IPS-15b (cell line): ENCODE measurements at regions not wholly inside any gene's neighbourhood (a gene's known extent, or its start where the extent isn't known, plus 50 kb on each side); places are given as distances from the start of the nearest gene placed in this dataset.

Experiments used
- H3K27me3 ChIP-seq: one replicate; pipeline ENCODE4 v1.6.1; 2013; ENCODE audit warnings: low read length; ENCODE audit not compliant: control insufficient read depth, insufficient read depth
- H3K36me3 ChIP-seq: one replicate; pipeline ENCODE4 v1.6.1; 2013; ENCODE audit warnings: low read length; ENCODE audit not compliant: control insufficient read depth, insufficient read depth
- H3K4me1 ChIP-seq: one replicate; pipeline ENCODE4 v1.6.1; 2013; ENCODE audit warnings: mild to moderate bottlenecking, low read length; ENCODE audit not compliant: control insufficient read depth, insufficient read depth
- H3K4me3 ChIP-seq: one replicate; pipeline ENCODE4 v1.5.1; 2013; ENCODE audit warnings: low read depth, low read length
- H3K9ac ChIP-seq: one replicate; pipeline ENCODE4 v1.6.1; 2013; ENCODE audit warnings: low read depth, mild to moderate bottlenecking, low read length
- H3K9me3 ChIP-seq: one replicate; pipeline ENCODE4 v1.6.1; 2013; ENCODE audit warnings: mild to moderate bottlenecking, low read length; ENCODE audit not compliant: control insufficient read depth, insufficient read depth

DNA sequence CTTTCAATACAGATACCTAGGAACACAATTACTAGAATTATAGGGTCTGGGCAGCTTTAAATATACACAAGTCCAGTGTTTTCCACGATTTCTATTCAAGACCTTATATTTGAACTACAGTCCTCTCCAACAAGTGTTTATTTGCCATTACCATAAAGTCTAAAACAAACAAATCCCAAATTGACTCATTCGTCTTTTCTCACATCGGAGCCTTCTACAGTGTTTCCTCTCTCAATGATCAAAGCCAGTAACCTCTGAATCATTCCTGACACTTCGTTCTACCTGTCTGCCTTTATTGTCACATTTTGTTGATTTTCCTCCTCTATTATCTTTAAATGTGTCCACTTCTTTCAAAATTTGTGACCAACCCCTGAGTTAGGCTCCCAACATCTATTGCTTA lies 1356.5 kb upstream of the SLC10A2 start:
- H3K27me3 ChIP-seq: no peaks in the 10 kb centered on the region
- H3K4me1 ChIP-seq: no peaks in the 10 kb centered on the region
- no peak overlapping the region for H3K9ac ChIP-seq
- no peaks in the 10 kb centered on the region for H3K36me3 ChIP-seq
- no peak overlapping the region for H3K4me3 ChIP-seq
- H3K9me3 ChIP-seq: no peaks in the 10 kb centered on the region

DNA sequence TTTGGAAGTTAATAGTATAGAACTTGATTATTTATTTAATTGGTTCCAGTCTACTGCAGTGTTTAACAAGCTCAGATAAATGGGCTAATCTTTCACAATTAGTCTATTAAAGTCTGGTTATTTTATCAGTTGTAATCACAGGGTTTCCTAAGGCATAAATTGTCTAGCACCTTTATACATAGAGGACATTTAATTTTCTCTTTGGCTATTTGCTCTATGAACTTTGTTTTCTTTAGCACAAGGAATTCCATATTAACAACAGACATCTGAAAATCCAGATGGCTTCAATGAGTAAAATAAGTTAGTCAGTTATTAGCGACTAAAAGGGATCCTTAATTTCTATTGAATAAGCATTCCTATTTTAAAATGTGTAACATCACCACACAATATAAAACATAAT lies 1350.8 kb upstream of the SLC10A2 start:
- Histone ChIP-seq H3K9me3 (no peaks in the 10 kb centered on the region), H3K27me3 (no peaks in the 10 kb centered on the region), H3K4me1 (no peaks in the 10 kb centered on the region), H3K9ac (no peak overlapping the region), H3K36me3 (no peaks in the 10 kb centered on the region), H3K4me3 (no peak overlapping the region)

DNA sequence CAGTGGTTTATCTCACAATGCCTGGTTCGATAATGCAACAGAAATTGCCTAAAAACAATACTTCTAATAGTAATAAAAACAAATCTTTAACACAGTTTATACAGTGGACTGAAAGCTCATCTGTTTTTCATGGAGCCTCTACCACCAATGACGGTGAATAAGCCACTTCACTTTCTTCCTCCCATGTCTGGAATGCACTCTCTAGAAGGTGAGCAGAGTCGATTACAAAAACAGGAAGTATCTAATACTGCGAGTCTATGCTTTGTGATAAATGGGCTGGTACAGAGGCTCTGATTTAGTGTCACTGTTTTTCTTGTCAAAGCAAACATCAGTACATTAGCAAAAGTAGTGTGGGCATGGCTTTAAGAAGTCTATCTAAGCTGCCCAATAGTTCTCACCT lies 1348.6 kb upstream of the SLC10A2 start:
- H3K4me1 ChIP-seq: no peaks in the 10 kb centered on the region
- H3K9me3 ChIP-seq: no peaks in the 10 kb centered on the region
- H3K4me3 ChIP-seq: no peak overlapping the region
- H3K36me3 ChIP-seq: no peaks in the 10 kb centered on the region
- H3K9ac ChIP-seq: no peak overlapping the region
- no peaks in the 10 kb centered on the region for H3K27me3 ChIP-seq

DNA sequence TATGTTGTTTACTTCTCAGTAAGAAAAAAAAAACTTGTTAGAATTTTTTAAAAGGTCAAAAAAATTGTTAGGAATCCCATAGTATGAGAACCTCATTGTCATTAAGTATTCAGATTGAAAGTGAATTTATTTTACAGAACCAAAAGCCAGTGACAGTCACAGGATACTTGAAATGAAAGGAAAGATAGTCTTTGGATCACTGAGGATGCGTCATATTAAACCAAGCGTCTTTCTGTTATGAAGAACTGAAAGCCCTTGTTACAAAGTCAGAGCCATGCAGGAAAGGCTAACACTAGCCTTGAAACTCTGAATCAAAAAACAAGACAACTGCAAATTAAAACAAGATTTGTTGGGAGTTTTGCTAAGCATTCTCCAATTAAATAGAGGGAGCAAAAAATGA lies 1348.0 kb upstream of the SLC10A2 start:
- no peak overlapping the region for H3K4me3 ChIP-seq
- H3K9ac ChIP-seq: no peak overlapping the region
- no peaks in the 10 kb centered on the region for H3K36me3 ChIP-seq
- no peaks in the 10 kb centered on the region for H3K27me3 ChIP-seq
- H3K4me1 ChIP-seq: no peaks in the 10 kb centered on the region
- H3K9me3 ChIP-seq: no peaks in the 10 kb centered on the region

DNA sequence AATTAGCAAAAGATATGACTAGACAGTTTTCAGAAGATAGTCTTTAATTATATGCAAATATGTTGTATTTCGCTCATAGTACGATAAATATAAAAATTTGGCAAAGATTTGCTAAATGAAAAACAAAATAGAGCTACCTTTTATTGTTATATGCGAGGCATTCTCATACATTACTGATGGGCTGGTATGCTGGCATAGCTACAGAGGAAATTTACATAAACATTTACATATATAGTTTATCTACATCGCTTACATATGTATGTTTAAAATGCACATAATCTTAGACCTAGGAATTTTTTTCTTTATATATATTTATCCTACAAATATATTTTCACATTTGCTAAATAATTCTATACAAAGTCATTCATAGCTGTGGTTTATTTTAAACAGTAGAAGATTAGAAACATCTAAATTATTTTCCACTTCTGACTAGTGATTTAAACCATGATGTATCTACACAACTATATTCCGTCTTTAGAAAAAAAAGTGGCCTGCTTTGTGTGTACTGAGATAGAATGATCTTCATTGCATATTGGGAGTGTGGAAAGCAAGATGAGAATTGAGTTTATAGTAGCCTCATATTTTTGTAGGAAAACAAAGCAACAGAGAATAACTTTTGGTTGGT lies 1345.0 kb upstream of the SLC10A2 start:
- Histone ChIP-seq H3K9ac (no peak overlapping the region), H3K4me1 (no peaks in the 10 kb centered on the region), H3K4me3 (no peak overlapping the region), H3K27me3 (no peaks in the 10 kb centered on the region), H3K9me3 (no peaks in the 10 kb centered on the region), H3K36me3 (no peaks in the 10 kb centered on the region)

DNA sequence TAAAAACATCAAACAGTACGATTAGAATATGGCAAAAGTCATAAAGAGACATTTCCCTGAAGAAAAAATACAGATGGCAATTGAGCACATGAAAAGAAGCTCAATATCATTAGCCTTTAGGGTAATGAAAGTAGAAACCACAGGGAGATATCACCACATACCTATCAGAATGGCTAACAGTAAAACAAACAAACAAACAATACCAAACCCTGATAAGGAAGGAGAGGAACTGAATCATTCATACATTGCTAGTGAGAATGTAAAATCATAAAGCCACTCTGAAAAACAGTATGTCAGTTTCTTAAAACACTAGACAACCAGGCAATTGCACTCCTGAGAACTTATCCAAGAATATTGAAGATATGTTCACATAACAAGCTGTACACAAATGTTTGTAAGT lies 1342.5 kb upstream of the SLC10A2 start:
- H3K4me1 ChIP-seq: no peaks in the 10 kb centered on the region
- H3K9ac ChIP-seq: no peak overlapping the region
- no peaks in the 10 kb centered on the region for H3K9me3 ChIP-seq
- H3K4me3 ChIP-seq: no peak overlapping the region
- no peaks in the 10 kb centered on the region for H3K36me3 ChIP-seq
- no peaks in the 10 kb centered on the region for H3K27me3 ChIP-seq

DNA sequence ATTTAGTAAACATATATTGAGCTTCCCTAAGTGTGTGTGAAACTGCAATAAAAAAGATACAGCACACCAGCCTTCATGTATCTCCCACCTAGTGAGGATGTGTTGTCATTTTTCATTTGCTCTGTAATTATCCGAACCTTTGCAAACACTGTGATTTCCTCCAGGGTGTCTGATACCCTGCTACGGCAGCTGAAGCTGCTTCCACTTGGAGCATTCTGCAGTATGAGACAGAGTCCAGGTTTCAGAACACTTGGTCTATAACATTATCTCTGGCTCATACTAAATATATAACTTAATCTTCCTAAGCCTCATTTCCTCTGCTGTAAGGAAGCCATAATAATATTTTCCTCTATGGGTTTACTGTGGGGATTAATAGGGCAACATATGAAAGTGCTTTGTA lies 1338.1 kb upstream of the SLC10A2 start:
- H3K36me3 ChIP-seq: no peaks in the 10 kb centered on the region
- H3K9me3 ChIP-seq: no peaks in the 10 kb centered on the region
- H3K4me3 ChIP-seq: no peak overlapping the region
- no peak overlapping the region for H3K9ac ChIP-seq
- no peaks in the 10 kb centered on the region for H3K27me3 ChIP-seq
- H3K4me1 ChIP-seq: no peaks in the 10 kb centered on the region

DNA sequence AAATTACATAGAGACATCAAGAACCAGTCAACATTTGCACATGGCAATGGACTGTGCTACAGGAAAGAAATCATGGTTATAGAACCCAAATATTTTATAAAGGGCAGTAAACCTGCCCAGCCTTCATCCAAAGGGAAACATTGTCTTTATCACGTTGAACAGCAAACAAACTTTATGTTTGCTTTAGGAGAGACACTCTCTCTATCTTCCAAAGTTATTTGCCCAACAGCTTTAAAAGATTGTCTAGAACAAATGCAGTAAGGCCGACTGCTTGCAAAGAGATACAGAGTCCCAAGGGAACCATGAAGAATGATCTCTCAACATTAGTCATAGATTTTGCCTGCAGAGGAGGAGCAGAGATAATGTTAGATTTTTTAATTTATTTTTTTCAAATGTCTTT lies 1323.5 kb upstream of the SLC10A2 start:
- H3K4me1 ChIP-seq: no peaks in the 10 kb centered on the region
- H3K4me3 ChIP-seq: no peak overlapping the region
- no peak overlapping the region for H3K9ac ChIP-seq
- H3K27me3 ChIP-seq: no peaks in the 10 kb centered on the region
- no peaks in the 10 kb centered on the region for H3K9me3 ChIP-seq
- H3K36me3 ChIP-seq: no peaks in the 10 kb centered on the region

DNA sequence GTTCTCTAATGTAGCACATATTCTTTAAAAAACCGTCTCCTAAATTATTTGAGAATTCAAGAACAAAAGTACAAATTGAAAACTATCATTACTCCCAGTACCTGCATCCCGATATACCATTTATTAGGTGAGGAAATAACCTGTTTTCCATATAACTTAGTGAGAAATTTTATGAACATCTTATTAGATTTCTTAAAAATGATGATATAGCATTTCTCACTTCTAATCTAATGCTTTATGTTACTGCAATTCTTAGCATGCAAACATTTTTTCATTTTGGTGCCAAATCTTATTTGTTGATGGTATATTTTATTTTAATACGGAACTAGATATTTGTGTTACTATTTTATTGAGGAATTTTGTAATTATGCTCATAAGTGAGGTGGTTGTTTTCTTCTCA lies 1321.3 kb upstream of the SLC10A2 start:
- Histone ChIP-seq H3K9me3 (no peaks in the 10 kb centered on the region), H3K9ac (no peak overlapping the region), H3K4me3 (no peak overlapping the region), H3K4me1 (no peaks in the 10 kb centered on the region), H3K36me3 (no peaks in the 10 kb centered on the region), H3K27me3 (no peaks in the 10 kb centered on the region)

DNA sequence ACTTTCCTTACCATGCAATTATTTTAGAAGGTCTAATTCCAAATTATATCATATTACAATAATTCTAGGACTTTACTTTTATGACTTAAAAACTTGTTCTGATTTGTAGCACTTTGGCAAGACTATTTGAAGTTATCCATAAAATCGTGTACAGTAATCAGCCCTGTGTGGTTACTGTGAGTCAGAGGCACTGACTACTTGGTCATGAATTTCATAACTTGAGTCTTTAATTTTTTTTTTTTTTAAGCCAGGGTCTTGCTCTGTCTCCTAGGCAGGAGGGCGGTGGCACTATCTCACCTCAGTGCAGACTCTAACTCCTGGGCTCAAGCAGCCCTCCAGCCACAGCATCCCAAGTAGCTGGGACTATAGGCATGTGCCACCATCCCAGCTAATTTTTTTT lies 1319.2 kb upstream of the SLC10A2 start:
- no peak overlapping the region for H3K9ac ChIP-seq
- H3K36me3 ChIP-seq: no peaks in the 10 kb centered on the region
- no peaks in the 10 kb centered on the region for H3K4me1 ChIP-seq
- no peaks in the 10 kb centered on the region for H3K9me3 ChIP-seq
- H3K4me3 ChIP-seq: no peak overlapping the region
- H3K27me3 ChIP-seq: no peaks in the 10 kb centered on the region

DNA sequence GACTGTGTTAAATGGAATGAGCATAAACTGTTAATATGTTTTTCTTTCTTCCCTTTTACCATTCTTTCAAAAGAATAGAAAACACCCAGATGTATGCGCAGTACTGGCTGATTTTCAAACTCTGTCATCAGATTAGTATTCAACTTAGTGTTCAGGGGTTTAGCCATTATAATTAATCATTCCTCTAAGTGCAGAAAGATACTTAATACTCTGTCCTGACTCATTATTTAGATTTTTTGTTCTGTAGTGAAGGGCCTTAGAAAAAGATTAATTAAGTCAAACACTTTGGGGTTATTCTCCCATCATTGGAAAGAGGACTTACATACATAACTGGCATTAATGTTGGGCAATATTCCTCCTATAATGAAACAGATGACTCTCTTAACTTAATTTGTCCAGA lies 1316.7 kb upstream of the SLC10A2 start:
- no peaks in the 10 kb centered on the region for H3K9me3 ChIP-seq
- no peak overlapping the region for H3K4me3 ChIP-seq
- no peaks in the 10 kb centered on the region for H3K4me1 ChIP-seq
- no peaks in the 10 kb centered on the region for H3K36me3 ChIP-seq
- no peaks in the 10 kb centered on the region for H3K27me3 ChIP-seq
- no peak overlapping the region for H3K9ac ChIP-seq

DNA sequence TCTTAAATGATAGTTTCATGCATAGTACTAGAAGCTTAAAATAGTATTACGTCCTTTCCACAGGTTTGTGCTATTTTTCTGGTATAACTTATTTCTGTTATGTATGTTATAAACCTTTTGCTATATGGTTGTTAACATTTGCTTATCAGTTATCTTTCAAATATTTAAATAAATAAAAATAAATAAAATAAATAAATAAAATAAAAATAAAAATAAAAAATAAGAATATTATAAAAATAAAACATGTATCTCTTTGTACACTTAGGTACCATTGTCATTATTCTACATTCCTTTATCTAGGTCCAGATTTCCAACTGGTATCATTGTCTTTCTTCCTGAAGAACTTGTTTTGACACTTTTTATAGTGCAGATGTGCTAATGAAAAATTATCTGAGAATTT lies 1310.4 kb upstream of the SLC10A2 start:
- H3K27me3 ChIP-seq: no peaks in the 10 kb centered on the region
- H3K4me1 ChIP-seq: no peaks in the 10 kb centered on the region
- no peak overlapping the region for H3K9ac ChIP-seq
- no peaks in the 10 kb centered on the region for H3K9me3 ChIP-seq
- no peaks in the 10 kb centered on the region for H3K36me3 ChIP-seq
- H3K4me3 ChIP-seq: no peak overlapping the region

DNA sequence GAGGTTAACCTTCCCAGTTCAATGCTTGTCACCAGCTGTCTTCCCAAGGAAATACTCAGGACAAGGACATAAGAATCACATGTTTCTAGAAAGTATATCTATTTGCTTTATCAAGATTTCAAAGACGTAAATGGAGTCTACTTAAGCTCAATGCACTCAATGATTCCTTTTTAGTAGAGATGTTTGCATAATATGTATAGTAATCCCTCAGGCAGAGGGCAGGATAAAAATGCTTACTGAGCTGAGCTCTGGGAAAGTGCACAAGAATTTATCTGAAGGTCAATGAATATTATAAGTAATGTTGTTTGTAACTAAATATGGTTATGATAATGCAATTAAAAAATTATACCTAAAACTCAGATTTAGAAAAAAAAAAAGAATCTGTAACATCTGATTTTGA lies 1309.4 kb upstream of the SLC10A2 start:
- Histone ChIP-seq H3K36me3 (no peaks in the 10 kb centered on the region), H3K4me1 (no peaks in the 10 kb centered on the region), H3K9me3 (no peaks in the 10 kb centered on the region), H3K27me3 (no peaks in the 10 kb centered on the region), H3K9ac (no peak overlapping the region), H3K4me3 (no peak overlapping the region)
